RWPE1 (cell line): ENCODE measurements at regions not wholly inside any gene's neighbourhood (a gene's known extent, or its start where the extent isn't known, plus 50 kb on each side); places are given as distances from the start of the nearest gene placed in this dataset.

Experiments
- CTCF ChIA-PET: fragments of 350-600 bp; sonication (Branson Sonifier 250); formaldehyde crosslinking; extraction: SDS; loops from one replicate; lab custom pipeline; 2021; lab: Yijun Ruan, JAX
- POLR2A ChIA-PET: fragments of 400-600 bp; formaldehyde crosslinking; extraction: SDS; loops from one replicate; lab custom pipeline; 2020; ENCODE audit warnings: antibody characterized with exemption; ENCODE audit not compliant: low non-redundant PET; lab: Yijun Ruan, JAX
- DNase-seq: peaks from one replicate; pipeline ENCODE4 v3.0.0; 2012; ENCODE audit warnings: low spot score
- H3K27ac ChIP-seq: fragments of 450-650 bp; 2 replicates; pipeline ENCODE4 v1.5.1; 2017
- CTCF ChIP-seq: fragments of 450-650 bp; conservative IDR thresholded peaks from 2 replicates; pipeline ENCODE4 v1.5.1; 2017; ENCODE audit warnings: low read depth, mild to moderate bottlenecking

GRCh38 chr6:148617530-148617929 lies 129.3 kb upstream of the UST start:
- H3K27ac ChIP-seq = no peak overlapping the region
- ChIA-PET CTCF (no interaction called here), POLR2A (no interaction called here)
- DNase-seq = no peak
- TF ChIP-seq CTCF = no peak

DNA sequence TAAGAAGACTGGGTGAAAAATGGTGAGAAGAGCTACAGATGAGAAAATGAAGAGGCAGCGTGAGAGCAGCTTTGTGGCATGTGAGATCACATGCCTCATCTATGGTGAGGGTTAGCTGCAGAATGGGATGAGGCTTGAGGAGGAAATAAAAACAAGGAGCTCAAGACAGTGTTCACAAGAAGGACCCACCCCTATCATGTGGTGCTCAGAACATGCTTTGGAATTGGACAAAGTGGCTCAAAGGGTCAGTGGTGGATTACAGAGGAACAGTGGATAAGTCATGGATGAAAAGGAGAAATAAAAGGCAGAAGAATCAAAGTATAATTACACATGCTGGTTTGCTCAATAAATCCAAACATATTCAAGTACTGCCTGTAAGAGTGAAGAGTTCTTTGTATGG lies 126.9 kb upstream of the UST start:
- CTCF ChIA-PET = no interaction called here
- TF ChIP-seq CTCF = no peak
- no peak for DNase-seq
- no peak overlapping the region for H3K27ac ChIP-seq
- POLR2A ChIA-PET = no interaction called here

DNA sequence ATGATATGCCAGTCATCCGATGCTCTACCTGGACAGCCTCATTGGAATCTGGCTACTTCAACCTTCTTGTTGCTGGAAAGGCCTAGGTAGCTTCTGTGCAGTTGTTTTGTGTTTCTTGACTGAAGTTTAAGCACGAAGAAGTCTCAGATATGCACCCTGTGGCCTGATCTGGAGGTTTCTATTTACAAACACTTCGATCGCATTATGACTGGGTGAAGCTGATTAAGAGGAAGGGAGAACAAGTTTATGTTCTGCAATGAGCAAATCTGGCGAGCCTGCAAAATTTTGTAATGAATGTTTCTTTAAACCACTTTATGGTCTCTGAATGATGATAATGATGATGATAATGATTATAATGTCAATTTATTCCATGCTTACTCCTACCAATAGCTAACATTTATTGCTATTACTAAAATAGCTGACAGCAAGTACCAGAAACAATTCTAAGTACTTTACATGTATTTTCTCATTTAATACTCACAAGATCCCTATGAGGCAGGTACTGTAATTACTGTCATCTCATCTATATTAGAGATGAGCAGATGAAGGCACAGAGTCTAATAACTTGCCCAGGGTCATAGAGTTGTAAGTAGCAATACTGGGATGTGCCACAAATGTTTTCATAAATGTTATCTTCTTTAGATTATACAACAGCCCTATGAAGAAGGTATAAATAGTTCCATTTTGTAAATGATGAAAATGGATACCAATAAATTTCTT lies 126.1 kb upstream of the UST start:
- ChIA-PET POLR2A (no interaction called here), CTCF (no interaction called here)
- no peak for DNase-seq
- H3K27ac ChIP-seq = no peak overlapping the region
- TF ChIP-seq CTCF = no peak

GRCh38 chr6:148625609-148626008 lies 121.2 kb upstream of the UST start:
- POLR2A ChIA-PET = no interaction called here
- DNase-seq = no peak
- H3K27ac ChIP-seq = no peak overlapping the region
- CTCF ChIA-PET = interaction anchor here (1.2 kb wide), 1 partner anchor 22 kb away, joined by 4 read pairs; no protein-coding TSS in a partner anchor
- TF ChIP-seq CTCF = no peak

DNA sequence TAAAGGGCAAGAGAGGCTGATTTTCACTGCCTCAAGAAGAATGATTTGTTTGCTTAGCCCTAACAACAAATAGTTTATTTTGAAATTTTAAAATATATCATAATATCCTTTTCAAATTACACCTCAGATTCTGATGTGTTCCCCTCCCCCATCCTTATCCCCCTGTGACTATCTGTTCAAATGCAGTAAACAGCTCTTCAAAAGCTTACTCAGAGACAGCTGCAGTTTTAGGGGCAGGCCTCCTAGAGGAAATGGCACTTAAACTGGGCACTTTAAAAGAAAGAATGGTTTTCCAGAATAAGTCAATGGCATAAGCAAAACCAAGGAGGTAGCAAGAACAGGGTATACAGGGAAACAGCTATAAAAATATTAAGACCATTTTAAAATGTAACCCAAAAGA lies 118.6 kb upstream of the UST start:
- ChIA-PET POLR2A (no interaction called here), CTCF (interaction anchor here (0.6 kb wide), 1 partner anchor 42 kb away, joined by 4 read pairs; no protein-coding TSS in a partner anchor)
- DNase-seq = no peak
- TF ChIP-seq CTCF = no peak
- H3K27ac ChIP-seq = no peak overlapping the region

DNA sequence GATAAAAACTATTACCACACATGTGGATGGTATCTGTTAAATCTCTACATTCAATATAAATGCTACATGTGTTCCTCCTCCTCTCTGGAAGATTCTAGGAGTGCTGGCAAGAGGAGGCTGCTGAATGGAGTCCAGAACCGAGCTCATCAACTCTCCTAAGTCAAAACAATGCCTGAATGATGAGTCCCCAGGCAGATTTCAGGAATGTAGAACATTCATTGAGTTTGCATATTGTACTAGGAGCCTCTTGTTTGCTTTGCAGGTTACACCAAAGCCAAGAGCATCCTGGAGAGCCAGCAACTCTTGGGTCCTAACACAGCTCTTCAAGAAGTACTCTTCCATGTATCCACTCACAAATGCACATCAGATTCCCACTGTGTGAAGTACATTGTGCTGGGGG lies 117.6 kb upstream of the UST start:
- CTCF ChIA-PET = interaction anchor here (0.5 kb wide), 1 partner anchor 792 kb away, joined by 3 read pairs; no protein-coding TSS in a partner anchor
- no peak overlapping the region for H3K27ac ChIP-seq
- no peak for TF ChIP-seq CTCF
- POLR2A ChIA-PET = no interaction called here
- DNase-seq = no peak
